GM21360 (cell line): ENCODE measurements at regions not wholly inside any gene's neighbourhood (a gene's known extent, or its start where the extent isn't known, plus 50 kb on each side); places are given as distances from the start of the nearest gene placed in this dataset.

Experiments used
- ATAC-seq: cut with Tn5 transposase; IDR thresholded peaks from one replicate; pipeline ENCODE4 v1.9.1; 2021; ENCODE audit warnings: mild to moderate bottlenecking, moderate library complexity; ENCODE audit not compliant: unreplicated experiment

GRCh38 chr9:1647776-1648175 is 367.4 kb upstream of the SMARCA2 start:
- ATAC-seq: no peak

GRCh38 chr9:1653282-1653681 is 361.9 kb upstream of the SMARCA2 start:
- no peak for ATAC-seq

GRCh38 chr9:1658661-1659362 is 356.3 kb upstream of the SMARCA2 start:
- ATAC-seq: no peak

DNA sequence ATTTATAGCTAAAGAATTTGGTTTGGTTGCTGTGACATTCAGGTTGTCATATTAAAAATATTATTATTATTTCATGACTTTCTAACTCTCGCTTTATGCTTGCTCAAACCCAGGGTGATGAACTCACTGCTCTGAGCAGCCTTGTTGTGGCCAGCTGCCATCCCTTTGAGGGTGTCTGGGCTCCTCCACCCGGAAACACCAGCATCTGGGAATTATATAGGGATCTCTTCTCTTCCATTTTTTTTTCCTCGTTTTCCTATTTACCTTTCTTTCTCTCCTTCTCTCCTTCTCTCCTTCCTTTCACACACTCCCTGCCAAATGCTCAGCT is 355.8 kb upstream of the SMARCA2 start:
- ATAC-seq: no peak

DNA sequence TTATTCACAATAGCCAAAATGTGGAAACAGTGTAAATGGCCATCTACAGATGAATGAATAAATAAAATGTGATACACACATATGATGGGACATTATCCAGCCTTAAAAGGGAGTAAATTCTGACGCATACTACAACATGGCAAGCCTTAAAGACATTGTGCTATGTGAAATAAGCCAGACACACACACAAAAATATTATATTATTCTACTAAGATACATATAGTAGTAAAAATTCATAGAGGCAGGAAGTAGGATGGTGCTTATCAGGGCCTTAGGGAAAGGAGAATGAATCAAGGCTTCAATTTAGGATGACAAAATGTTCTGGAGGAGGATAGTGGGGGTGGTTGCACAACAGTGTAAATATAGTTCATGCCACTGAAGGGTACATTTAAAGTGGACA is 346.7 kb upstream of the SMARCA2 start:
- ATAC-seq: no peak

- ATAC-seq: no peak
Measured at GRCh38 chr9:1673300-1673699, 341.8 kb upstream of the SMARCA2 start.

- ATAC-seq: no peak
Measured at GRCh38 chr9:1676771-1677170, 338.4 kb upstream of the SMARCA2 start.

DNA sequence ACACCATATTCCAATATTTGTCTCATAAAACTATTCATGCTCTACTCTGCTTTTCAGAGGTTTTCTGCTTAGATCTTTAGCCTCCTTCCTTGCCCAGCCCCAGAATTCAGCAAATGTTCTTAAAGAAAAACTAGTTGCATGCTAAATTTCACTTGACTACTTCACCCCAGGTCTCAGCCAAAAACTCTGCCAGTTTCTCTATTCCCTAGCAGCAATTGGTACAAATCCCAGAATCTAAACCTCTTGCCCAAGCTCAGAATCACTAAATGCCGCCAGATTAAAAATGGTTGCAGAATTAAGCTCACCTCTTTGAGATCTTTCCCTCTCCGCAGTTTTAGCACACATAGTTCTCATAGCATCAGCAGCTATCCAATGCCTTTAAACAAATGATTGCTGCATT is 331.2 kb upstream of the SMARCA2 start:
- no peak for ATAC-seq

- no peak for ATAC-seq
Measured at GRCh38 chr9:1698991-1699390, 316.2 kb upstream of the SMARCA2 start.

DNA sequence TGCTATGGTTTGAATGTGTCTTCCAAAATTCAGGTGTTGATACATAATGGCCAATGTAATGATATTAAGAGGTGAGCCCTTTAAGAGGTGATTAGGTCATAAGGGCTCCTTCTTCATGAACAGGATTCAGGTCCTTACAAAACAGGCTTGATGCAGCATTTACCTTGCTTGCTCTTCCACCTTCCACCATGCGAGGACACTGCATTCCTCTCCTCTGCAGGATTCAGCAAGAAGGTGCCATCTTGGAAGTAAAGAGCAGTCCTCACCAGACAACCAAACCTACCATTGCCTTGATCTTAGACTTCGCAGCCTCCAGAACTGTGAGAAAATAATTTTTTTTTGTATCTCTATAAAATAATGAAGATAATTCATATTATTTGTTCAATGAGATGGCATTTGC is 314.0 kb upstream of the SMARCA2 start:
- no peak for ATAC-seq

GRCh38 chr9:1702701-1703100 is 312.4 kb upstream of the SMARCA2 start:
- ATAC-seq: no peak

DNA sequence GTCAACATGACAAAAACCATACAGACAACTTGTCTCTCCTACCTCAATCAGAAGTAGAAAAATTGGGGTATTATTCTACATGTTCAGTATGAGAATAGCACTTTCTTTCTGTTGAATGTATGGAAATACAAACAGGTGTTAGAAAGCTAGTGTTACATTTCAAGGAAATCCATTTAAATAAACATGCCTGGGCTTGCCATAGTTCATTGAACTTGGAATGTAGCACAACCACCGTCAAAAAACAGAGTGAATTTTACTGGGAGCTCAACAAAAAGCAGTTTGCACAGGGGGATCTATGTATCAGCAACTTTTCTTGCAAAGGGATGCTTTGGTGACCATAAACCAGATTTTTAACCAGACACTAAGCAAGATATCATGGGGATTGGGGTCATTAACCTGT is 307.9 kb upstream of the SMARCA2 start:
- ATAC-seq: no peak

DNA sequence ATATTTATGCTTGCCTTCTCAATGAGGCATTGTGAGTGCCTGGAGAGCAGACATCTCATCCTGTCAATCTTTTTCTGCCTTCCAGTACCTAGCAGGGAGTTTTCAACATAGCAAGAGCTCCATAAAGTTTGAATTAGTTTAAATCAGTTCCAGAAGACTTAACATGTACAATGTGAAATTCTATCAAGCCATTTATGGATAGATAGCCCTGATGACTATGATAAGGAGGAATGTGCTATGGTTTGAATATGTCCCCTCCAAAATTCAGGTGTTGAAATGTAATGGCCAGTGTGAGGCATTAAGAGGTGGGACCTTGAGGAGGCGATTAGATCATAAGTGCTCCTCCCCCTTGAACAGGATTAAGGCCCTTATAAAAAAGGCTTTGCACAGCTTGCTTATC is 306.9 kb upstream of the SMARCA2 start:
- ATAC-seq: no peak

GRCh38 chr9:1709347-1709746 is 305.8 kb upstream of the SMARCA2 start:
- ATAC-seq: peak; percentile 49

GRCh38 chr9:1712861-1713450 is 302.2 kb upstream of the SMARCA2 start:
- ATAC-seq: no peak

DNA sequence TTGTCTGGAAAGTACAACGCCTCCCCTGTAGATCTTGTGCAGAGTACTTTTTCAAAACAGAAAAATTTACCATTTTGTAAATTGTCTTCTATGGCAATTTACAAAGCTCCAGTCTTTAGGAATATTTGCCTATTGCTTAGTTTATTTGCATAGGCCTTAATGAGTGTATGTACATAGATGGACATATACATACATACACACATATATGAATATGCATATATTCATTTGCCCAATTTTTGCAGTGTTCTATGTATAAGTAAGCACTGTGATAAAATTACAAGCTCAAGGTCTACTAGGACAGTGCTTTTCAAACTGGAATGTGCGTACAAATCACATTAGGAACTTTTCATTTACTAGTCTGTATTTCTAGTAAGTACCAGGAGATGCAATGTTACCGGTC is 301.3 kb upstream of the SMARCA2 start:
- ATAC-seq: no peak

DNA sequence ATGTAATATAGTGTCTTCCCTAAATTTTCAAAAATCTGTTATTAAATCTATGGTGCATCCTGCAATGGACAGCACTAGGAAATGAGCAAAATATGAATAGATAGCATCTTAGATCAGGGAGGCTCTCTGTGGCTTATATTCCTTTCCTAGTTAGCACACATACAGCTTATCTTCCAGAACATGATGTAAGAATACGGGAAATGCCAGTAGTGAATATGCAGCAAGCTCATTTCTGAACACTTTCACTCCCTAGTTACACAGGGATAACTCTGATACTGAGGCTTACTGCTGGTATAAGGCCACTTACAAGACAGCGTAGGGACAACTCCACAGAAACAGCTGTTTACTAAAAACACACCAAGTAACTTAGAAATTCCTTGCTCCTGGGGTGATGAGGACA is 297.3 kb upstream of the SMARCA2 start:
- no peak for ATAC-seq

GRCh38 chr9:1718836-1719235 is 296.3 kb upstream of the SMARCA2 start:
- ATAC-seq: no peak

- ATAC-seq: no peak
Measured at GRCh38 chr9:1721196-1721595, 294.0 kb upstream of the SMARCA2 start.

DNA sequence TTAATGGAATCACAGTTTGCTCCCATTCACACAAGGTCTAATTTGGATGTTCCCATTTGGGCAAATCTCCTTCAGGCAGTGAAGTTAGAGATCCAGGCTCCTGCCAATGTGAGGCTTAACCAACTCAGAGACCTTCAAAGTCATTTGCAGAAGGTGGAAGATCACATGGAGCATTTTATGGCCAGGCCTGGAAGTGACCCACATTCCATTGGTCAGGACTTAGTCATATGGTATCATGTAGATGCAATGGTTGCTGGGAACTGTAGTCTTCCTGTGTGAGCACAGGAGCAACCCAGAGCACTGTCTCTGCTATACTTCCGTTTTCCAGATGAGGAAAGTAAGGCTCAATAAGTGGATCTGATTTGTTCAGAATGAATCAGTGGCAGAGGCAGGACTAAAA is 292.7 kb upstream of the SMARCA2 start:
- ATAC-seq: no peak

DNA sequence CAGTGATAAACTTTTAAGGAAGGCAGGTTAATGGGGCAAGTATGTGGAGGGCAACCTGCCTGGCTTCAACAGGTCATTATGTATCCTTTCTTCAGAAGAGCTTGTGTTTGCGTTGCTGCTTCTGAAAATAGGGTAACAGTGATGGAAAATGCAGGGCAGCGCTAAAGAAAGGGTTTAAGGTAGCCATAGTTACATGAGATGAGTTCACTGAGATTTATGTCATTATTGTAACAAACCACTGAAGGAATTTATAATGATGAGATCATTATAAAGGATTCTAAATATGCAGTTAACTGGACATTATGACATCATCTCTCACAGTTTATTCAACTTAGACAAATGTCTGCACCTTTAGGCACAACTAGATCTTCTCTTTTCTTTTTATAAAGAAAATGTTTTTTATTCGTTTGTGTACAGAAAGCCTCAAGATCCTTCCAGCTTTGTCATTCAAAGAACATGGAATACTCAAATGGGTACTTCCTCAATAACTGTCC is 291.6 kb upstream of the SMARCA2 start:
- no peak for ATAC-seq

GRCh38 chr9:1726993-1727759 is 288.0 kb upstream of the SMARCA2 start:
- ATAC-seq: no peak
